Upper lobe of left lung (tissue), 6 donors: ENCODE measurements at regions not wholly inside any gene's neighbourhood (a gene's known extent, or its start where the extent isn't known, plus 50 kb on each side); places are given as distances from the start of the nearest gene placed in this dataset.

ENCODE experiments used
- ATAC-seq, 2 donors: fragments of 200-7000 bp; cut with Tn5 transposase; one replicate each; pipeline ENCODE4 v1.9.1; 2022; ENCODE audit warnings: mild to moderate bottlenecking in 2 of 2, moderate library complexity in 2 of 2; ENCODE audit not compliant: low FRiP score in 2 of 2
- DNase-seq, 2 donors: peaks; one replicate each; pipeline ENCODE4 v3.0.0-alpha.2; 2019 to 2020
- H3K27ac ChIP-seq, 4 donors: fragments of 200-600 bp; sonication (generic); one replicate each; pipeline ENCODE4 v1.5.1; 2016 to 2019
- H3K27me3 ChIP-seq, 4 donors: fragments of 200-600 bp; sonication (generic); one replicate each; pipeline ENCODE4 v1.5.1; 2017 to 2019
- H3K36me3 ChIP-seq, 4 donors: fragments of 200-600 bp; sonication (generic); one replicate each; pipeline ENCODE4 v1.5.1; 2016 to 2019
- H3K4me1 ChIP-seq, 4 donors: fragments of 200-600 bp; sonication (generic); one replicate each; pipeline ENCODE4 v1.5.1; 2018 to 2019
- H3K4me3 ChIP-seq, 4 donors: fragments of 200-600 bp; sonication (generic); one replicate each; pipeline ENCODE4 v1.5.1; 2017 to 2019; ENCODE audit warnings: mild to moderate bottlenecking in 2 of 4, moderate library complexity in 1 of 4
- H3K9me3 ChIP-seq, 4 donors: fragments of 200-600 bp; sonication (generic); one replicate each; pipeline ENCODE4 v1.5.1; 2018 to 2019
- CTCF ChIP-seq, 6 experiments: fragments of 450-650 bp in 4 of 6; fragments of 200-600 bp in 2 of 6; sonication (generic) in 2 of 6; IDR thresholded peaks; one replicate each; pipeline ENCODE4 v1.5.1; 2016 to 2019; ENCODE audit warnings: antibody characterized with exemption in 6 of 6
- EP300 ChIP-seq, 4 donors: sonication (generic); formaldehyde crosslinking; IDR thresholded peaks; one replicate each; pipeline ENCODE4 v1.5.1; 2017; ENCODE audit warnings: antibody characterized with exemption in 4 of 4, control low read depth in 2 of 4
- POLR2A ChIP-seq, 4 donors: fragments of 450-650 bp; IDR thresholded peaks; one replicate each; pipeline ENCODE4 v1.5.1; 2016 to 2017; ENCODE audit warnings: antibody characterized with exemption in 4 of 4, mild to moderate bottlenecking in 2 of 4
- POLR2AphosphoS5 ChIP-seq, 2 donors: sonication (generic); formaldehyde crosslinking; IDR thresholded peaks; one replicate each; pipeline ENCODE4 v1.5.1; 2017; ENCODE audit warnings: antibody characterized with exemption in 2 of 2
- WGBS, 2 donors: methylation state at CpG; one replicate each; pipeline ENCODE4 v1.1.5; 2017 to 2018; 5-methylcytosine and 5-hydroxymethylcytosine counted together
- donor health status: DM: no; HTN: no; CAD: no; lungs with moderate emphysema.
- donor health status: DM: no; HTN: yes; CAD: no; lungs with severe emphysema.

- Histone ChIP-seq H3K4me3 (no peak overlapping the region), H3K27me3 (no peaks in the 10 kb centered on the region), H3K36me3 (no peaks in the 10 kb centered on the region), H3K27ac (peak overlapping the region in 2 of 4 donors; percentile 46 to 77), H3K9me3 (peaks cover 0 to 4% (median 0%) of the 10 kb centered on the region in 4 donors), H3K4me1 (no peaks in the 10 kb centered on the region)
- ATAC-seq = no peak
- TF ChIP-seq CTCF (IDR thresholded peaks at IDR 0.05) (no peak), POLR2AphosphoS5 (IDR thresholded peaks at IDR 0.05) (no peak), EP300 (IDR thresholded peaks at IDR 0.05) (no peak), POLR2A (IDR thresholded peaks at IDR 0.05) (no peak)
- 72 to 76% methylated on average over 8 to 11 of the region's 11 CpGs for WGBS, 2 donors
- DNase-seq = no peak
These were observed 62.2 kb upstream of the RUNX3 start for GRCh38 chr1:24992124-24992760.

GRCh38 chr1:24991697-24992096, 61.6 kb upstream of the RUNX3 start:
- Histone ChIP-seq H3K36me3 (no peaks in the 10 kb centered on the region), H3K27ac (peak overlapping the region in 1 of 4 donors; percentile 77), H3K4me1 (no peaks in the 10 kb centered on the region), H3K9me3 (peaks cover 0 to 4% (median 0%) of the 10 kb centered on the region in 4 donors), H3K4me3 (no peak overlapping the region), H3K27me3 (no peaks in the 10 kb centered on the region)
- ATAC-seq (peak in 1 of 2 donors; percentile 34), DNase-seq (no peak)
- TF ChIP-seq POLR2A (IDR thresholded peaks at IDR 0.05) (no peak), CTCF (IDR thresholded peaks at IDR 0.05) (no peak), POLR2AphosphoS5 (IDR thresholded peaks at IDR 0.05) (no peak), EP300 (IDR thresholded peaks at IDR 0.05) (no peak)
- WGBS, 2 donors = 69 to 71% methylated on average over 7 of the region's 7 CpGs

- Histone ChIP-seq H3K27me3 (no peaks in the 10 kb centered on the region), H3K27ac (peak overlapping the region in 1 of 4 donors; percentile 77), H3K4me3 (no peak overlapping the region), H3K36me3 (no peaks in the 10 kb centered on the region), H3K4me1 (no peaks in the 10 kb centered on the region), H3K9me3 (peaks cover 0 to 4% (median 0%) of the 10 kb centered on the region in 4 donors)
- no peak for ATAC-seq
- TF ChIP-seq CTCF (IDR thresholded peaks at IDR 0.05) (no peak), EP300 (IDR thresholded peaks at IDR 0.05) (no peak), POLR2AphosphoS5 (IDR thresholded peaks at IDR 0.05) (no peak), POLR2A (IDR thresholded peaks at IDR 0.05) (no peak)
- DNase-seq = no peak
- WGBS, 2 donors = 70 to 73% methylated on average over 4 to 9 of the region's 9 CpGs
These were observed 60.9 kb upstream of the RUNX3 start for GRCh38 chr1:24990779-24991641.

GRCh38 chr1:24990136-24990535, 60.1 kb upstream of the RUNX3 start:
- DNase-seq = no peak
- TF ChIP-seq POLR2AphosphoS5 (IDR thresholded peaks at IDR 0.05) = no peak
- peaks cover 0 to 4% (median 0%) of the 10 kb centered on the region in 4 donors for H3K9me3 ChIP-seq
- H3K27me3 ChIP-seq = no peaks in the 10 kb centered on the region
- ATAC-seq = no peak
- H3K27ac ChIP-seq = no peak overlapping the region
- WGBS, 2 donors = 79% methylated on average over 13 of the region's 13 CpGs
- H3K4me1 ChIP-seq = no peaks in the 10 kb centered on the region
- H3K36me3 ChIP-seq = no peaks in the 10 kb centered on the region
- H3K4me3 ChIP-seq = no peak overlapping the region

GRCh38 chr1:24989082-24989481, 59.0 kb upstream of the RUNX3 start:
- H3K27ac ChIP-seq = no peak overlapping the region
- H3K27me3 ChIP-seq = no peaks in the 10 kb centered on the region
- no peaks in the 10 kb centered on the region for H3K36me3 ChIP-seq
- H3K4me1 ChIP-seq = no peaks in the 10 kb centered on the region
- DNase-seq (no peak), ATAC-seq (no peak)
- H3K9me3 ChIP-seq = peaks cover 0 to 4% (median 0%) of the 10 kb centered on the region in 4 donors
- TF ChIP-seq EP300 (IDR thresholded peaks at IDR 0.05) (no peak), POLR2A (IDR thresholded peaks at IDR 0.05) (no peak), CTCF (IDR thresholded peaks at IDR 0.05) (no peak), POLR2AphosphoS5 (IDR thresholded peaks at IDR 0.05) (no peak)
- WGBS, 2 donors = 70 to 84% methylated on average over 2 of the region's 2 CpGs
- no peak overlapping the region for H3K4me3 ChIP-seq
